Retinal pigment epithelial cell (primary cell): ENCODE measurements at regions not wholly inside any gene's neighbourhood (a gene's known extent, or its start where the extent isn't known, plus 50 kb on each side); places are given as distances from the start of the nearest gene placed in this dataset.

ENCODE experiments used
- DNase-seq: peaks from one replicate; pipeline ENCODE4 v3.0.0-alpha.2; 2010; ENCODE audit warnings: low read depth
- H3K4me3 ChIP-seq: 2 replicates; pipeline ENCODE4 v1.5.1; 2011; ENCODE audit warnings: mild to moderate bottlenecking, low read length, control low read depth, moderate library complexity
- TF ChIP-seq, protein P1 (sequence below): conservative IDR thresholded peaks from 2 replicates; pipeline ENCODE4 v1.5.1; 2011; ENCODE audit warnings: low read depth, low read length, control low read depth, inconsistent platforms

DNA sequence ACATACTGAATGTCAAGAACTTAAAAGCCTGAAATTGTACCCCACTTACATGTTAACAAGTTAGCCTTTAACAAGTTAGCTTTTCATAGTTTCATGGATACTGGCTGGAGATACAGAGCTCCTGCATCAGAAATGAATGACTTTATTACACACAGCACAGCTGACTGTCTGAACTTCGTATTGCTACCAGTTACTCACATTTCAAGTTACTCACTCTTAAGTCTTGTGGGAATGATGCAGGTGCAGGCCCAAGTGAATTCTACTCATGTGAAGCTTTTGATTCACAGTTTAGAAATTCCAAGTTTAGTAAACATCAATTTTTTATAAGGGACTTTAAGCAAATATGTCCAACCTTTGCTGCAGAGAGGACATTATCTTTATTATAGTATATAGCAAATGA is 762.2 kb upstream of the PRR20A start:
- no peak for DNase-seq
- TF ChIP-seq, protein P1, sequence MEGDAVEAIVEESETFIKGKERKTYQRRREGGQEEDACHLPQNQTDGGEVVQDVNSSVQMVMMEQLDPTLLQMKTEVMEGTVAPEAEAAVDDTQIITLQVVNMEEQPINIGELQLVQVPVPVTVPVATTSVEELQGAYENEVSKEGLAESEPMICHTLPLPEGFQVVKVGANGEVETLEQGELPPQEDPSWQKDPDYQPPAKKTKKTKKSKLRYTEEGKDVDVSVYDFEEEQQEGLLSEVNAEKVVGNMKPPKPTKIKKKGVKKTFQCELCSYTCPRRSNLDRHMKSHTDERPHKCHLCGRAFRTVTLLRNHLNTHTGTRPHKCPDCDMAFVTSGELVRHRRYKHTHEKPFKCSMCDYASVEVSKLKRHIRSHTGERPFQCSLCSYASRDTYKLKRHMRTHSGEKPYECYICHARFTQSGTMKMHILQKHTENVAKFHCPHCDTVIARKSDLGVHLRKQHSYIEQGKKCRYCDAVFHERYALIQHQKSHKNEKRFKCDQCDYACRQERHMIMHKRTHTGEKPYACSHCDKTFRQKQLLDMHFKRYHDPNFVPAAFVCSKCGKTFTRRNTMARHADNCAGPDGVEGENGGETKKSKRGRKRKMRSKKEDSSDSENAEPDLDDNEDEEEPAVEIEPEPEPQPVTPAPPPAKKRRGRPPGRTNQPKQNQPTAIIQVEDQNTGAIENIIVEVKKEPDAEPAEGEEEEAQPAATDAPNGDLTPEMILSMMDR: no peak
- H3K4me3 ChIP-seq: no peak overlapping the region

DNA sequence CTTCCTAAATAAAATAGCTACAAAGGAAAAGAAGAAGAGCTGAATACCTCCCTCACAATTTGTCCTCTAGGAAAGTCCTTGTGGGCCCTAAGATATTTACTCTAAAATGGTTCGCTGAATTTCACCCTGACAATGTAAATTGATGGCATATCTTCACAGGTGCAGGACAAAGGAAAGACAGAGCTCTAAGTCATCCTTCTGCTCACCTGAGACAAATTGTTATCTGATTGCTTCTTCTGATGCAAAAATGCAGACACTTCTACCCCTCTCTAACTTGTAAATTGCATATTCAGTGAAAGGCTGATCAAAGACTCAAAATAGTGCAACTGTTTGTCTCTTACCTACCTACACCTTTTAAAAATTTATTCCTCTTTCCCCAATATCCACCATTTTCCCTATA is 747.2 kb upstream of the PRR20A start:
- TF ChIP-seq, protein P1: no peak
- no peak overlapping the region for H3K4me3 ChIP-seq
- no peak for DNase-seq

DNA sequence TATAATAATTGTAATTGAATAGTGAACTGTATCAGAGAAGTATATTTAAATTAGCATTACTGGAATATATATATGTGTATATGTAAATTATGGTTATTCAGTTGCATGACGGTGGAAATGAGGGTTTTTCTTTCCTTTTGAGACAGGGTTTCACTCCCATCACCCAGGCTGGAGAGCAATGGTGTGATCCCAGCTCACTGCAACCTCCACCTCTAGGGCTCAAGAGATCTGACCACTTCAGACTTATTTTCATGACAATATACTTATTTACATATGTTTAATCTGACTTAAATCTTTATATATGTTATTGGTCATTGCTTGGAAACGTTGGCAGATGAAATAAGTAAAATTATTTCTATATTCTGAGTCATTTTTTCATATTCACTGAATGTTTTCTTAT is 744.4 kb upstream of the PRR20A start:
- H3K4me3 ChIP-seq: no peak overlapping the region
- DNase-seq: no peak
- TF ChIP-seq, protein P1: no peak

GRCh38 chr13:56400774-56401173 is 739.9 kb upstream of the PRR20A start:
- TF ChIP-seq, protein P1: no peak
- DNase-seq: no peak
- no peak overlapping the region for H3K4me3 ChIP-seq

DNA sequence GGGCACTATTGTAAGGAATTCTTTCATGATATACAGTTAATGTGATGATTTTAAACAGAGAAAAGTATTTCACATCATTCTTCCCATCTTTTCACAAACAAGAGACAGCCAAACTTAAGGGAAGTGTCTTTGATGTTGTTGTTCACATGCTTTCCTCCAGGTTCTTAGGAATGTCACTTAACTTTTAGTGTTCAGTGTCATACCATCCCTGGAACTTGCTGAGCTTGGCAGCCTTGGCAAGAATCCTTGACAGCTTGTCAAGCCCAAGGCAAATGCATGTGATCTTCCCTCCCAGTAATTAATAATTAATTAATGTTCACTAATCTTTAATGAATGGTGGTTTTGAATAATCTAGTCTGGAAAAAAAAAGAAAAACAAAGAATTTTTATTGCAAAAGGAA is 727.9 kb upstream of the PRR20A start:
- TF ChIP-seq, protein P1: no peak
- no peak overlapping the region for H3K4me3 ChIP-seq
- DNase-seq: no peak

DNA sequence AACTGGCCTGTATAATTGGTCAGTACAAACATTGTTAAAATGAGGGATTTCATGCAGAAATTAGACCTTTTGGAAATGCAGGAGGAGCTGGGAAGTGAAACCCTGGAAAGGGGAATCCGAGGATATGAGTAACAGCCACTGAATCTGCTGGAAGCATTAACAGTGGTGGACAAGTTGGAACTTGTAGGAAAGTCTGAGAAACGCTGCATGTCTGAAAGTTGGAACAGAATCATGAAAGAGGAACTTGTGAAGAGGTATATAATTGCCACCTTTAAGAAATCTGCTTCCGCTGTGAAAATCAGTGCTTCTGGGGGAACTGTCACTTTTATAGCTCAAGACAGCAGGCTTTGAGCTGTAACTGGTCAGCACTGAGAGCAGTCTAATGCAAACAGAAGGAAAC is 716.5 kb upstream of the PRR20A start:
- TF ChIP-seq, protein P1: no peak
- no peak overlapping the region for H3K4me3 ChIP-seq
- no peak for DNase-seq

- TF ChIP-seq, protein P1: no peak
- no peak overlapping the region for H3K4me3 ChIP-seq
- no peak for DNase-seq
These were observed 683.1 kb upstream of the PRR20A start for GRCh38 chr13:56457535-56458190.
